ENCODE measurements at regions not wholly inside any gene's neighbourhood (a gene's known extent, or its start where the extent isn't known, plus 50 kb on each side); places are given as distances from the start of the nearest gene placed in this dataset.
"Not testable (repeated sequence)": the region's sequence is repeated elsewhere in the genome, so short reads cannot be mapped to it uniquely, and the experiment has no call there.

GRCh38 chr18:41052625-41053024, 902.4 kb upstream of the PIK3C3 start:
- H3K9me3 Mint-ChIP-seq, result no peaks in the 10 kb centered on the region; the same call in 2 of the 3 replicates
- Histone ChIP-seq H3K27ac (ENCODE audit: low read depth) (no peak overlapping the region), H3K36me3 (ENCODE audit: insufficient read depth) (no peaks in the 10 kb centered on the region), H3F3A (replicated peaks; ENCODE audit: low read depth) (no peaks in the 10 kb centered on the region), H4K20me1 (replicated peaks; ENCODE audit: insufficient read depth) (no peaks in the 10 kb centered on the region), H3K4me1 (ENCODE audit: insufficient read depth) (no peaks in the 10 kb centered on the region), H3K79me2 (replicated peaks; ENCODE audit: insufficient read depth) (no peaks in the 10 kb centered on the region), H2AFZ (no peak overlapping the region), H3K27me3 (ENCODE audit: insufficient read depth) (no peaks in the 10 kb centered on the region), H3K4me2 (no peak overlapping the region), H3K9me2 (ENCODE audit: insufficient read depth) (0 out of 2 replicates have a peak, but pooled peaks cover 13% of the 10 kb centered on the region), H3K4me3 (no peak overlapping the region)
- DNase-seq (ENCODE audit: low spot score) (no peak), ATAC-seq (no peak)
- TF ChIP-seq ETS1 (IDR thresholded peaks at IDR 0.05) (no peak), EZH2 (IDR thresholded peaks at IDR 0.05; ENCODE audit: low read depth, unreplicated experiment) (no peak), POLR2AphosphoS5 (IDR thresholded peaks at IDR 0.05; ENCODE audit: low read depth) (no peak), NANOG (IDR thresholded peaks at IDR 0.05; ENCODE audit: borderline replicate concordance) (no peak)
- no peak overlapping the region for H3K27ac Mint-ChIP-seq
- H3K36me3 Mint-ChIP-seq (ENCODE audit: low read depth), result no peaks in the 10 kb centered on the region
- H3K4me3 Mint-ChIP-seq, result no peak overlapping the region
- H3K27me3 Mint-ChIP-seq (ENCODE audit: insufficient read depth, low read depth, poor library complexity), result peaks cover 2% of the 10 kb centered on the region
- no peaks in the 10 kb centered on the region for H3K4me1 Mint-ChIP-seq

GRCh38 chr18:41046250-41046649, 908.8 kb upstream of the PIK3C3 start:
- not testable (repeated sequence) for H3K4me1 Mint-ChIP-seq; H3K27me3 Mint-ChIP-seq (ENCODE audit: insufficient read depth, low read depth, poor library complexity); H3K27ac Mint-ChIP-seq; H3K4me2 ChIP-seq; H3K27ac ChIP-seq (ENCODE audit: low read depth); H3K36me3 Mint-ChIP-seq (ENCODE audit: low read depth); ATAC-seq; DNase-seq (ENCODE audit: low spot score); H4K20me1 ChIP-seq (replicated peaks; ENCODE audit: insufficient read depth); H3K4me1 ChIP-seq (ENCODE audit: insufficient read depth); H3K9me2 ChIP-seq (ENCODE audit: insufficient read depth); H3K4me3 Mint-ChIP-seq; H3F3A ChIP-seq (replicated peaks; ENCODE audit: low read depth); H3K27me3 ChIP-seq (ENCODE audit: insufficient read depth); H3K9me3 Mint-ChIP-seq; H3K79me2 ChIP-seq (replicated peaks; ENCODE audit: insufficient read depth); H3K36me3 ChIP-seq (ENCODE audit: insufficient read depth); H3K4me3 ChIP-seq
- H2AFZ ChIP-seq, result 0 out of 2 replicates have a peak overlapping the region, but pooled peaks have one; percentile 50

GRCh38 chr18:41043876-41044275, 911.2 kb upstream of the PIK3C3 start:
- no peaks in the 10 kb centered on the region for H3K79me2 ChIP-seq (replicated peaks; ENCODE audit: insufficient read depth)
- H3K27ac ChIP-seq (ENCODE audit: low read depth), result no peak overlapping the region
- H3K36me3 ChIP-seq (ENCODE audit: insufficient read depth), result no peaks in the 10 kb centered on the region
- Mint-ChIP-seq H3K9me3 (no peaks in the 10 kb centered on the region), H3K27ac (no peak overlapping the region), H3K36me3 (ENCODE audit: low read depth) (no peaks in the 10 kb centered on the region), H3K4me1 (no peaks in the 10 kb centered on the region), H3K27me3 (ENCODE audit: insufficient read depth, low read depth, poor library complexity) (no peaks in the 10 kb centered on the region), H3K4me3 (no peak overlapping the region)
- no peak for DNase-seq (ENCODE audit: low spot score)
- H4K20me1 ChIP-seq (replicated peaks; ENCODE audit: insufficient read depth), result no peaks in the 10 kb centered on the region
- no peak overlapping the region for H3K4me3 ChIP-seq
- H3F3A ChIP-seq (replicated peaks; ENCODE audit: low read depth), result no peaks in the 10 kb centered on the region
- H3K27me3 ChIP-seq (ENCODE audit: insufficient read depth), result no peaks in the 10 kb centered on the region
- no peak for ATAC-seq
- 0 out of 2 replicates have a peak overlapping the region, but pooled peaks have one; percentile 12 for H2AFZ ChIP-seq
- H3K9me2 ChIP-seq (ENCODE audit: insufficient read depth), result peaks cover 4% of the 10 kb centered on the region; the same call in 1 of the 2 replicates
- no peaks in the 10 kb centered on the region for H3K4me1 ChIP-seq (ENCODE audit: insufficient read depth)
- H3K4me2 ChIP-seq, result no peak overlapping the region
- no peak for TF ChIP-seq JUNB (IDR thresholded peaks at IDR 0.05; ENCODE audit: unreplicated experiment)
- TF ChIP-seq CREB1 (CRISPR knock-in tag; IDR thresholded peaks at IDR 0.05; ENCODE audit: low read depth), result no peak
- no peak for TF ChIP-seq NANOG (IDR thresholded peaks at IDR 0.05; ENCODE audit: borderline replicate concordance)
- no peak for TF ChIP-seq EZH2phosphoT487 (IDR thresholded peaks at IDR 0.05; ENCODE audit: unreplicated experiment)
- no peak for TF ChIP-seq ZNF331 (CRISPR knock-in tag; IDR thresholded peaks at IDR 0.05; ENCODE audit: low read depth)
- no peak for TF ChIP-seq ZNF462 (CRISPR knock-in tag; IDR thresholded peaks at IDR 0.05)
- no peak for TF ChIP-seq POLR2AphosphoS5 (IDR thresholded peaks at IDR 0.05; ENCODE audit: low read depth)
- no peak for TF ChIP-seq ZNF114 (CRISPR knock-in tag; IDR thresholded peaks at IDR 0.05)

Data from GM23338 (cell line).